ENCODE measurements at regions not wholly inside any gene's neighbourhood (a gene's known extent, or its start where the extent isn't known, plus 50 kb on each side); places are given as distances from the start of the nearest gene placed in this dataset.

DNA sequence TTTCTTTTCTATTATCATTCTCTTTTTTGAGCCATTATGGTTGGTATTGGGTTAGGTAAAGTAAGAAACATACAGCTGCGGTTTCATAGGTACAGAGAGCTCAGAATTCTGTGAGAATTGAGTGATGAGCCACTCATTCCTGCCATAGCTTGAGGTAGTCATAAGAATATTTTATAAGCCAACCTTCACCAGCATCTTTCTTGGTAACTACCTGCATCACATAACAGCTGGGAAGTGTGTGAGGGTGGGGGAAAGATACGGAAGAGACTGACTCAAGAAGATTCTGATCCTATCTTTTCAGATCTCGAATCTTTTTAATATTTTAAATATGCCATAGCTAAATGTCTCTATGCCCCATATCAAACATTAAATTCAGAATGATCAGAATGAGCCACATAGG lies 313.8 kb upstream of the DDX18 start:
- TF ChIP-seq, protein P1, sequence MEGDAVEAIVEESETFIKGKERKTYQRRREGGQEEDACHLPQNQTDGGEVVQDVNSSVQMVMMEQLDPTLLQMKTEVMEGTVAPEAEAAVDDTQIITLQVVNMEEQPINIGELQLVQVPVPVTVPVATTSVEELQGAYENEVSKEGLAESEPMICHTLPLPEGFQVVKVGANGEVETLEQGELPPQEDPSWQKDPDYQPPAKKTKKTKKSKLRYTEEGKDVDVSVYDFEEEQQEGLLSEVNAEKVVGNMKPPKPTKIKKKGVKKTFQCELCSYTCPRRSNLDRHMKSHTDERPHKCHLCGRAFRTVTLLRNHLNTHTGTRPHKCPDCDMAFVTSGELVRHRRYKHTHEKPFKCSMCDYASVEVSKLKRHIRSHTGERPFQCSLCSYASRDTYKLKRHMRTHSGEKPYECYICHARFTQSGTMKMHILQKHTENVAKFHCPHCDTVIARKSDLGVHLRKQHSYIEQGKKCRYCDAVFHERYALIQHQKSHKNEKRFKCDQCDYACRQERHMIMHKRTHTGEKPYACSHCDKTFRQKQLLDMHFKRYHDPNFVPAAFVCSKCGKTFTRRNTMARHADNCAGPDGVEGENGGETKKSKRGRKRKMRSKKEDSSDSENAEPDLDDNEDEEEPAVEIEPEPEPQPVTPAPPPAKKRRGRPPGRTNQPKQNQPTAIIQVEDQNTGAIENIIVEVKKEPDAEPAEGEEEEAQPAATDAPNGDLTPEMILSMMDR (IDR thresholded peaks at IDR 0.05; ENCODE audit: control insufficient read depth, insufficient read depth, low read depth, low read length, missing control alignments): no peak

DNA sequence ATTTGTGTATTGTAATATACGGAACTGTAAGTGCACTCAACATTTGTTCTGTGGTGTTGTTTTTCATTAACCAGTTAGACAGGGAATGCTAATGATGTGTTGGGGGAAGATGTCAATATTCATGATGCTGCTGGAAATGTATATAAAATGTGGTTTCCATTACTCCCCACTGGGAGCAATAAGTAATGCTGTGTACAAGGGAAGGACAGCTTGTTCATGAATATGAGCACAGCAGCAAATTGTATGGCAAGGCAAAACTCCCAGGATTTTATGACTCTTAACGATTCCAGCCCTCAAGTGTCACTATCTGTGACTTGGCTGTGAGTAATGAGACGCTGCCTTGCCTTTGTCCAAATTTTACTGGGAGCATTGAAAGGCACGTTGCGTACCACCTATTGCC lies 312.4 kb upstream of the DDX18 start:
- no peak for DNase-seq (ENCODE audit: low read depth)
- H3K4me3 ChIP-seq (ENCODE audit: control insufficient read depth, low read depth, low read length): no peak overlapping the region
- TF ChIP-seq, protein P1 (IDR thresholded peaks at IDR 0.05; ENCODE audit: control insufficient read depth, insufficient read depth, low read depth, low read length, missing control alignments): no peak

More for the DNA sequence above, 313.8 kb upstream of the DDX18 start:
- no peak overlapping the region for H3K4me3 ChIP-seq (ENCODE audit: control insufficient read depth, low read depth, low read length)
- no peak for DNase-seq (ENCODE audit: low read depth)

DNA sequence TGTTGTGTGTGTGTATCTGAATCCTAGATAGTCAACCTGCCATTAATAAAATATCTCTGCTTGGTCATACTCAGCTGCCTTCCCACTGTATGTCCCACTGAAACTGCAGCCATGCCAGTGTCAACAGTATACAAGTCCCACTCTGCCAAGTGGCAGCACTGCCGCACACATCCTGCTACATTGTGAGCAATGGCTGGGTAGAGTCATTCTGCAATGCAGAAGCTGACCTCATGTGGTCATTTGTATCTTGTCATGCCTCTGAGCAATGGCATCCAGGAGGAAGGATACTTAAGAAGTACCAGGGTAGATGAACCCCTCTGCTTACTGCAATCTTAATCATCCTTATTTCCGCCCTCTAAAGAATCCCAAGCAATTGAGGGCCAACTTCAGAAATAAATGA lies 302.2 kb upstream of the DDX18 start:
- no peak for DNase-seq (ENCODE audit: low read depth)
- H3K4me3 ChIP-seq (ENCODE audit: control insufficient read depth, low read depth, low read length): no peak overlapping the region
- TF ChIP-seq, protein P1 (IDR thresholded peaks at IDR 0.05; ENCODE audit: control insufficient read depth, insufficient read depth, low read depth, low read length, missing control alignments): no peak

DNA sequence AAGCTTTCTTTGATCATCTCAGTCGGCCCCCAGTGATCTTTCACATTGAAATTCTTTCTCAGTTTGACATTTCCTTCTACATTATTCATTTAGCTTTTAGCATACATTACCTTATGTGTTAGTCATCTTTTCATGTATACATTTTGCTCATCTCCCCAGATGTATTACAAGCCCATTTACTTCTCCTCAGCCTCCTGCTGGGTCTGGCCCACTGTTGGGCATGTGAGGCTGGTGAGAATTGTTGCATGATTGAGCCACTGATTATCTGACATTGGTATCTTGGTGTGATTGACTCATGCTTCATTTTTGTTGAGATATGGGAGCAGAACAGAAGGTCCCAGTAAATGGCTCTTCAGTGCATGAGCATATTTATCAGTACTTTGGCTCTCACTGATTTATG lies 300.1 kb upstream of the DDX18 start:
- DNase-seq (ENCODE audit: low read depth): no peak
- TF ChIP-seq, protein P1 (IDR thresholded peaks at IDR 0.05; ENCODE audit: control insufficient read depth, insufficient read depth, low read depth, low read length, missing control alignments): no peak
- no peak overlapping the region for H3K4me3 ChIP-seq (ENCODE audit: control insufficient read depth, low read depth, low read length)

DNA sequence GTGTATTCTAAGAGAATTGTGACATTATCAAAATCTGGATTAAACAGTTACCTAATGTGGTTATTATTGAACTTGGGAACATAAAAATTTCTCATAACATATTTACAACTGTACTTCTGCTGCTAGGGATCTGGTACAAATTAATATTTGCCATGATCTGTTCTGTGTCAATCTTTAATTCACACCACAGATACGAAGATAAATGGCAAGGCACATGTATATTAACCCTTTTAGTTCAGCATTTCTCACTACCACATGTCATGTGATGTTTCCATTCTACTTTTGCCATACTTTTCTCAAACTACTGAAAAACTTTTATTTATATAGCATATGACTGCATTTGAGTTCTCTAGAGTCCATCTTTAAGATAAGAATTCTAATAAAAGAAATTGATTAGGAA lies 295.3 kb upstream of the DDX18 start:
- DNase-seq (ENCODE audit: low read depth): no peak
- H3K4me3 ChIP-seq (ENCODE audit: control insufficient read depth, low read depth, low read length): no peak overlapping the region
- TF ChIP-seq, protein P1 (IDR thresholded peaks at IDR 0.05; ENCODE audit: control insufficient read depth, insufficient read depth, low read depth, low read length, missing control alignments): no peak

DNA sequence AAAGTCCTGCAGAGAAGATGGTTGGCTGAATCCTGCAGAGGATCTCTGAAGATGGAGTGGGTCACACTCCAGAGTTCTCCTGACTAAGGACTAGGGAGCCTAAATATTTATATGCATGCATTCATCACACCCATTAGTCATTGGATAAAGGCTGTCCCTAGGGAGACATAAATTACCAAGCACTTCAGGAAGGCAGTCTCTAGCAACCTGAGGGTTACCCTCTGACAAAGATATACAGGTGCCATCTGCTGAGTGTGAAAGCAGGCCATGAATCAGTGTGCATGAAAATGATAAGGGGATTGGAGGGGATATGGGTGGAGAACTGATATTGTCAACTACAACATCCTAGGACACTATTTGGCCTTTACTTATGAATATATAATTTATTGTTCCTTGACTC lies 294.8 kb upstream of the DDX18 start:
- no peak for DNase-seq (ENCODE audit: low read depth)
- H3K4me3 ChIP-seq (ENCODE audit: control insufficient read depth, low read depth, low read length): no peak overlapping the region
- TF ChIP-seq, protein P1 (IDR thresholded peaks at IDR 0.05; ENCODE audit: control insufficient read depth, insufficient read depth, low read depth, low read length, missing control alignments): no peak

DNA sequence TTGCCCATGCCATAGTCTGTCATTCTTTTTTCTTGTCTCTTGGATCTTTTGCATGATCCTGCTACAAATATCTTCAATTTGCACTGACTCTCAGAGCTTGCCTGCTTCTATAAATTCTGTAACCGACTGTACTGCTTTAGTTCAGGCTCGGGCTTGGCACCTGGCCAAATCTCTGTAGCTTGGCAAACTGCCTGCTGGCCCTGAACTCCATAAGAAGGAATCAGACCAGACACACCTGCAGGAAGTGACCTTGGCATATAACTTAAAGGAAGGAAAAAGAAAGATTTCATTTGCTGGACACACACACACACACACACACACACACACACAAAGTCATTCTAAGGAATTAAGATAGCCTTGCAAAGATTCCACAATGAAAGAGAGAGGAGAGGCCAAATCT lies 291.2 kb upstream of the DDX18 start:
- TF ChIP-seq, protein P1 (IDR thresholded peaks at IDR 0.05; ENCODE audit: control insufficient read depth, insufficient read depth, low read depth, low read length, missing control alignments): no peak
- DNase-seq (ENCODE audit: low read depth): no peak
- no peak overlapping the region for H3K4me3 ChIP-seq (ENCODE audit: control insufficient read depth, low read depth, low read length)

Measured in AG09309 (cell line).